GM19455 (cell line): ENCODE measurements at regions not wholly inside any gene's neighbourhood (a gene's known extent, or its start where the extent isn't known, plus 50 kb on each side); places are given as distances from the start of the nearest gene placed in this dataset.
"Not testable (repeated sequence)": the region's sequence is repeated elsewhere in the genome, so short reads cannot be mapped to it uniquely, and the experiment has no call there.

Source experiments
- ATAC-seq: cut with Tn5 transposase; IDR thresholded peaks from one replicate; pipeline ENCODE4 v1.9.1; 2021; ENCODE audit not compliant: unreplicated experiment

DNA sequence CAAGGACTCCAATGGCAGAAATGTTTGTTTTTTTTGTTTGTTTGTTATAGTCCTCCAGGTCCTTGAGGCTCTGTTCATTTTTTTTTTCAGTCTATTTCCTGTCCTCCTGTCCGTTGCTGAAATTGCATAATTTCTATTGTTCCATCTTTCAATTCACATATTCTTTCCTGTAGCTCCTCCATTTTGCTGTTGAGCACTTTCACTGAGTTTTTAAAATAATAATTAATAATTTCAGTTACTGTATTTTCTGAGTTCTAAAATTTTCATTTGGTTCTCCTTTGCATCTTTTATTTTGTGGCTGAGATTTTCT lies 202.3 kb upstream of the AGR3 start:
- ATAC-seq, result no peak

DNA sequence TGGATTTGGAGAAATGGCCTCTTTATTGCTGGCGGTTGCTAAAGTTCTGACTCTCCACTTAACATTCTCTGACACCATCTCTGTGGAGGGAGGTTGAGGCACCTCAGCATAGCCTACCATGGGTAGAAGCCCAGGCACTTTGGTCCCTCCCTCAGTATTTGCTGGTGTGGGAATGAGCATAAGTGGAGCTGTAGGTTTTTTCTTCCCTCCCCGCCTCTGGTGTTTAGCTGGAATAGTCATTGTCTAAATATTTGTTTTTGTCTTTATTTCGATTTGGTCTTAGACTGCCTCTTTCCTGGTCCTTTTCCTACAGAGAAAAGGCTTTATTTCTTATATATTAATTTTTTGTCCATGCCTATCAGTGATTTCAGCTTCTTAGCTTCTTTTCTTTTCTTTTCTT lies 203.4 kb upstream of the AGR3 start:
- no peak for ATAC-seq

DNA sequence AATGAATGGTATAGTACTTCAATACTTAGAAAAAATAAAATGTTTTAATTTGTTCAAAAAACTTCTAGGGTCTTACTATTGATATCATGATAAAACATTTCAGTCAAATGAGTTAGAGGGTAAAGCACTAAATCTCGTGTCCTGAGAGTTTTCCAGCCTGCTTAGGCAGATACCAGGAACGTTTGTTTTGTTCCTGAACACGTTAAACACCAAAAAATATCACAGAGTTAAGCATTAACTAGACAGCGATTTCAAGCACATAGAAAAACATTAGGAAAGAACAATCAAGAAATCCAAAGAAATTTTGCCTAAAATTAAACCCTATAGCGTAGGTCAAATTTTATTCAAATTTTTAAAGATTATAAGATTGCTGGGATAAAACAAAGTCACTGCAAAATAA lies 204.6 kb upstream of the AGR3 start:
- no peak for ATAC-seq

DNA sequence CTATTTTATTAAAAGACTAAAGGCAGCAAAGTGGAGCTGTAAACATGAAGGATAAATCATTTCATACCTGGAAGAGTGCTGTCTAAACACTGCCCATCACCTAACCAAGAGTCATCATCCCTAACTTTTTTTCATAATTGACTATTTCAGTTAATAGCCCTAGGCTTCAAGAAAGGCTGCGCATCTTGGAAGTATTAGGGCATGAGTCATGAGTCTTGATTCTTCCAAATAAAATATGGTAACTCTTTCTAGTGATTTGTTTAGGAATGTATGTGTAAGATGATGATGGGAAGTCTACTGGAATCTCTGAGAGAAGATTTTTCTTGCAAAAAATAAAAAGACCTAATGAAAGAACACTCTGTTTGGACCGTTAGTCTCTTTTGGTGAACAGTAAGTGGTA lies 207.7 kb upstream of the AHR start:
- ATAC-seq, result no peak

DNA sequence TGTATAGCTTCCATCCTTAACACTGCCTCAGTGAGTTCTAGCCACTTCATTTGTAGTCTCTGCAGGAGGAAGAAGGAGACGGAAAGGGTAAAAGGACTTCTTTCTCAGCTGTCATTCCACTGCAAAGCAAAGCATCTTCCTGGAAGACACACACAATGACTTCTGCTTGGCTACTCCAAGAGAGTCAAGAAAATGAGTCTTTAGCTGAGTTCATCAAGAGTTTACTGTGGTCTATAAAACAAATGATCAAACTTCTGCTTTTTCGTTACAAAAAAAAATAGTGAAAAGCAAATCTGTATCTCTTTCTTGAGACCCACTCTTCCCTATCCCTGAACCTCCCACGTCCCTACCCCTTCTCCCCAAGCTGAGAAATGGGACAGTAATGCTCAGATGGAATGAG lies 205.0 kb upstream of the AHR start:
- ATAC-seq, result no peak

DNA sequence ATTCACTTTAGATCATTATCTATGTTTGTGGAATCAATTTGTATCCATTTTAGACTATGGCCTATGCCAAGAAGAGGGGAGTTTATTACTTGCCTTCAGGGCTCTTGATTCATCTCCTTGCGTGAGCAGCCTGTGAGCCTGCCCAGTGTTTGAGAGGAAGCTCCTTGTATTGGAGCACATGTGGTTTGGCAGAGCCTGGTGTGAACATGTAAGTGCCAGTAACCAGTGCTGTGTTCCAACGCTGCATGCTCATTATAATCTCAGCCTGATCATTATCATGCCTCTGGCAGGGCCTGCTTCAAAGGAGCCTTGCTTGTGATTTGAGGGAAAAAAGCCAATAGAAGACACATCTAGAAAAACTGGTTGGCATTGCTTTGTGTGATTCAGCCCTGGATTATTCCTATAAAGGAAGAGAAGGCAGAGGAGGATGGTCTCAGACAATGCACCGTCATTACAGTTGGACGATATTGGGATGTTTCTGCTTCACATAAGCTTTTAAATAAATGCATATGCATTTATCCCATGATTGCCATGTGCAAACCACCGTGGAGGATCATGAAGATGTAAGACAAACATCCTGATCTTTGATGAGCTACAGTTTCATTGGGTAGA lies 203.4 kb upstream of the AHR start:
- ATAC-seq, result no peak

DNA sequence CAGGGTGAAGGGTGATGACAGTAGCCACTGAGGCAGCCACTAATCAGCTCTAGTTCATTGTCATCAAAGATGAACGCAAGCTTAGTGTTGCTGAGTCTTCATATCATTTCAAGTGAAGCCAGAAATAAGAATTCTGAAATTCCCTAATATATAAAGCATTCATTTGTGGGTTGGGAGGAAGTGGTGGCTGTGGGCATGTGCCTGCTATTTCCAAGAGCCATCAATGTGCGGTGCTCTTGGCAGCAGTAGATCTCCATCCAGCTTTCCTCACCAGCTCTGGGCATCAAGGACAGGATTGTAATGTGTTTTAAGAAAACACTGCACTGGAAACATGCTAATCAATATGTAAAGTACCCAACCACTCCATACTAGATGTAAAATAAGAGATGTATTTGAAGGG lies 202.5 kb upstream of the AHR start:
- no peak for ATAC-seq

DNA sequence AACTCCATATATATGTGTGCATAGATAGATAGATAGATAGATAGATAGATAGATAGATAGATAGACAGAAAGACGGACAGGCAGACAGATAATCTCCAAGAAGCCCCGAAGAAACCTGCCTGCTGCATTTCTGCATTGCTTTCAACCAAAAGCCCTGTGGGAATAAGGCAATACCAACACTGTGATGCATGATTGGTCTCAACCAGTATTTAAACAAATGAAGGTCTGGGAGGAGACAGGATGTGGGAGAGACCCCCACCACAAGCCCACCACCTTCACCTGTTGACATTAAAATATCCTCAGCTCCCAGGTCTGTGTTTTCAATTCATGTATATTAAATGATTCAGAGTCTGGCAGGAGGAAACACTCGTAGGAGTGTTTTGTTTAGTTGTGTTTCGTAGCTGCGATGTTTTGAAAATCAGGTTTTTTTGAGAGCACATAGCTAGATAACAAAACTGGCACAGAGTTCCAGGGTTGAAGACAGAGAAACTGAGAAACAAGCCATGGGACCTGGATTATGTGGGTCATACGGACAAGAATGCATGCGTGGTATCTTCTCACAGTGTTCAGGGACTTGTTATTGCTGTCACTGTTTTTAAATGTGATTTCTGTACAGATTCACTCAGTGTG lies 200.7 kb upstream of the AHR start:
- no peak for ATAC-seq

DNA sequence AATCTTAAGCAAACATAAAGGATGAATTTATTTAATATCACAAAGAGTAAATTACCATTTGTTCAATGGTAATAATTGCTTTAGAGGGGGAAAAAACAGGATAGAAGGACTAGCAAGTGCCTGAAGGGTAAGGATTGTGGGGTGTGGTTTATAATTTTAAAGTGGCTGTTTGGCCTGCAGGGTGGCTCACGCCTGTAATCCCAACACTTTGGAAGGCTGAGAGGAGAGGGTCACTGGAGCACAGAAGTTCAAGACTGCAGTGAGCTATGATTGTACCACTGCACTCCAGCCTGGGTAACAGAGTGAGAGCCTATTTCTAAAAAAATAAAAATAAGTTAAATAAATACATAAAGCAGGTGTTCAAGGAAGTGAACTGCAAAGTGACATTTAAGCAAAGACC lies 199.9 kb upstream of the AHR start:
- ATAC-seq, result no peak

DNA sequence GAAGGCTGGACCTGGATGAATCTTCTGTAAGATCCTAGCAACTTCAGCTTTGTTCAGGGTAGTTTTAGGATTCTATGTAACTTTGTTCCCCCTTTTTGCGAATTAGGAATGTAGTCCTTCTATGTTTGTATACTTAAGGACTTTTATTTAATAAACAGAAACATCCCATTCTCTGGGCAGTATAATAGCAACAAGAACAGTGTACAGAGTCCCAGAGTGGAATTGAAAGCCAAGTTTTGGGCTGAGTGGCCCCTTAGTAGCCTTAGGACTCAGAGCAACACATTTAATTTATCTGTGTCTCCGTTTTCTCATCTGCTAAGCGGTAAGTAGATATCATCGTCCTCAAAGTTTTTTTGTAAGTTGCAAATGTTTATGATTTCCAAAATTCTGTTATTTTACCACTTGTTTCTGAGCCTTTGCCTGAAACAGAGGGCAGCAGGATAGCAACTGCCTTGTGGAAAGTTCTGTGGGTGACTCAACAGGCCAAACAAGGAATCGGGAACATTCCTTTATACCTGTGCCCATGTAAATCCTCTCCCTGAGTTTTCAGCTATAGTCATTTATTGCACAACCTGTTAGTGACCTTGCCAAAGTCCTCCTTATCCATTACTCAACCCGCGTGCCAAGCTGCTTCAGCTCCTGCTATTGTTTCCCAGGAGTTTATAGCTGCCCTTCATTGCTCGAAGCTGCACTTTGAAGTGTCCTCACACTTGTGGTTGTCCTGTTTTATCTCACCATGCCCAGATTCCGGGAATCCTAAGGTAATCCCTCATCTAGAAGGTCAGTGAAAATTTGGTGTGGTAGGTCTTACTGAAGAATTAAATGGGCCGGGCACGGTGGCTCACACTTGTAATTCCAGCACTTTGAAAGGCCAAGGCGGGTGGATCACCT lies 199.1 kb upstream of the AHR start:
- no peak for ATAC-seq

DNA sequence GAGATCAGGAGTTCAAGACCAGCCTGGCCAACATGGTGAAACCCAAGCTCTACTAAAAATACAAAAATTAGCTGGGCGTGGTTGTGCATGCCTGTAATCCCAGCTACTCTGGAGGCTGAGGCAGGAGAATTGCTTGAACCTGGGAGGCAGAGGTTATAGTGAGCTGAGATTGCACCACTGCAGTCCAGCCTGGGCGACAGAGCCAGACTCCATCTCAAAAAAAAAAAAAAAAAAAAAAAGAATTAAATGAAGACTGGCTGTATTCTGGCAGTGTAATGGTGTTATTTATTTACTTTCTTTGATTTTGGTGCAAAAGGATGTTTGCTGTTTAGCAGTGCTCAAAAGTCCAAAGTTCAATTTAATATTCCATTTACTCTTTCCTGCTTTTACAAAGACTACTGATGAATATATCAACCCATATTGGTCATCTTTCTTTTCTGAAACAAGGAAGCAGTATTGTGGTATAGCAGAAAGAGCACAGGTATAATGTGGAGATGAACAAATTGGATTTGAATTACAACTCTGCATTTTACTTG lies 198.4 kb upstream of the AHR start:
- ATAC-seq, result not testable (repeated sequence)

DNA sequence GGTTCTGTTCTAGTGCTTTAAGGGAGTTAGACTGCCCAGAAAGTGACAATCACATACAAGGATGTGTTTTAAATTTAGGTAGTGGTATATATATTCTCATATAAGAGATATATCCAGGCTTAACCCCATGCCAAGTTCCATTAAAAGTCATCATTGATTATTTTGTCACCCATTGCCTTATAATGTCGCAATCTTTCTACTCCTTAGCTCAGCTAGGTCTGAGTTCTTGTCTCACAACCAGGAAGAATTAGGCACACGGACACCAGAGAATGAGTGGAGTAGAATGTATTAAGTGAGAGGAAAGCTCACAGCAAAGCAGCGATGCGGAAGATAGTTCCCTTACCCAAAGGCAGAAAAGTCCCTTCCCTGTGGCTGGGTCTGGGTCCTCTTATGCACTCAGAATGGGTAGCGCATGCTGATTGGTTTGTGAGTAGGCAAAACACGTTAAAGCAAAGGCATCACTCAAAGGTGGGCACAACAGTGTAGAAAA lies 197.2 kb upstream of the AHR start:
- no peak for ATAC-seq

DNA sequence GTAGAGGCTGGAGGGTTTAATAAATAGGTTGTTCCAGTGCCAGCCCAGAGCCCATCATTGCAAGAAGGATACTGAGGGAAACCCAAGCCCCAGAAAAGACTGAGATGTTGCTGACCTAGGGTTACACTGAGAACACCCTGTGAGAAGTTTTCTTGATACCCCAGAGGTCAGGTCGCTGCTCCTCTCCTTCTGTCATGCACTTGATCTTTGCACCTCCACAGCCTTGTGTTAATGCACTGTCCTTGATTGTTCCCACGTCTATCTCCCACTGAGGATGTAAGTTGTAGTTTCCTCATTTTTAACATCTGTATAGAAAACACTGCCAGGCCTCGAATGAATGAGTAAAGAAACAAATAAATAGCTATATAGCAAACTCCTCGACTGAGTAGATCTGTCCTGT lies 195.3 kb upstream of the AHR start:
- no peak for ATAC-seq

DNA sequence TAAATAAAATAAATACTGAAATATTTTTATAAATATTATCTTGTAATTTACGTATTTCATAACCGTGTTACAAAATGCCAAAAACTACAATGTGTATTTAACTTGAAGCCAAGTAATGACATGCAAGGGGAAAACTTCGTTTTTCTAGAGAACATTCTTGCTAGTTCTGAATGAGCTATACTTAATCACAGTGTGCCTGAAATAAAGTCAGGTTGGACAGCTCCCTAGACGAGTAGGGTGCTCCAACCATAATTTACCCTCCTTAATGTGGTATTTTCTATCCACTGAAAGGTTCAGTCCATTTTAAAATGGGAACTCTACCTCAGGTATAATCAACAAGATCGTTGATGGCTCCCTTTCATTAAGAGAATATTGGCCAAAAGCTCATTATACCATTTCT lies 194.5 kb upstream of the AHR start:
- no peak for ATAC-seq

DNA sequence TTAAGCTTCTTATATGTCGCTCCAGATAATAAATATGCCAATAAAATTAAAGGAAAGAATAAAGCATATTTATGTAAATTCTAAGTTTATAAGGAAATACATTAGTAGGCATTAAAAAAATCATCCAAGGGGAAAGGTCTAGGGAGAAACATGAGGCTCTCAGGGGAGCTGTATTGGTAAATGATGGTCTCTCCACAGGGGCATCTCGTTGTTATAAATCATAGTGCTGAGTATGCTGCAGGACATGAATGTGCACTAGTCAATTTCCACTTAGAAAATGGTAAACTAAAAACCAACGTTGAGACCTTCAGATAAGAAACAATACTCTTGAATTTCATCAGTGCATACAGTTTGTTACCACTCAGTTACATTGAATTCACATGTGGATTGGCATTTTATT lies 194.0 kb upstream of the AHR start:
- no peak for ATAC-seq

DNA sequence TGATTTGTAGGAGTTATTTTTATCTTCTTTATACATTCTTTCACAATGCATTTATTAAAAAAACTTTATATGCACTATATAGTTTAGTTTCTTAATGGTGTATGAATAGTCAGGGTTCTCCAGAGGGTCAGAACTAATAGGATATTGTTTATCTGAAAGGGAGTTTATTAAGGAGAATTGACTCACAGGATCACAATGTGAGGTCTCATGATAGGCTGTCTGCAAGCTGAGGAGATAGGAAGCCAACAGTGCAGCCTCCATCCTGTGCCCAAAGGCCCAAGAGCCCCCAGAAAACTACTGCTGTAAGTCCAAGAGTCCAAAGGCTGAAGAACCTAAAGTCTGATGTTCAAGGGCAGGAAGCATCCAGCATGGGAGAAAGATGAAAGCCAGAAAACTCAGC lies 192.8 kb upstream of the AHR start:
- ATAC-seq, result no peak

DNA sequence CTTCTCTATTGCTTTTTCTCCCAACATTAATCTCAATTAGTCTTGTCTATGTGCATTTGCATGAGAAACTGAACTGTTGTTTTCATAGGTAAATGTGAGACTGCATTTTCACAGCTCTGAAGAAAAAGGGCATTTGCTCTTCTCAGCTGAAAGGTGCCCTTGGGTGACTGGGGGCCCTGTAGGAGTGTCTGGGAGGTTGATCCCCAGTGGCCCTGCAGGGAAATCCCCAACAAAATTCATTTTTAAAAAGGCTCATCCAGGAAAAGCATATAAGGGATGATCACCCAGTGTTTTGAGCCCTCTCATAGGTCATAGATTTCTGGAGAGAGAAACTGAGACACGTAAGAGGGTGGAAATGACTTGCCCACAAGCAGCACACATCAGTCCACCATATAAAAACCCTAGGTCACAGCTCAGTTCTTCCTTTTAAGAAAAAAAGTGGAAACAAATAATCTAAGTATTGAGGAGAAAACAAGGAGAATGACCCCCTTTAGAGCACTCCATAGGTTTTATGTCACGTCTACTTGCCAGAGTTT lies 190.3 kb upstream of the AHR start:
- ATAC-seq, result no peak

DNA sequence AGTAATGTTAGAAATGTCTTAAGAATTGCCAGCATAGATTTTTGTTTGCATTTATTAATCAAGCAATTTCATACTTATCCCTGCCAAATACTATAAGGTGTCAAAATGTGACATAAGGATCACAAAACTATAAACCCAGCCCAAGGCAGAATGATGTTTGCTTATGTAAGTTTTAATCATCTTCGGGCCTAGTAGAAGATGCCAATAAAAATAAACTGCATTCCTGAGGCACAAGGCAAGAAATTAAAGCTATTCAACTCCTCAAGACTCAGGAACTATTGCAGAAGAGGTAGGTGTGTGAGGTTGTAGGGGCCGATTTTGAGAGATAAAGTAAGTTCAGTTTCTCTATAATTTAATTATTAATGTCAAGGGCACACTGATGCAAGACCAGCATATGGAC lies 189.4 kb upstream of the AHR start:
- ATAC-seq, result no peak

DNA sequence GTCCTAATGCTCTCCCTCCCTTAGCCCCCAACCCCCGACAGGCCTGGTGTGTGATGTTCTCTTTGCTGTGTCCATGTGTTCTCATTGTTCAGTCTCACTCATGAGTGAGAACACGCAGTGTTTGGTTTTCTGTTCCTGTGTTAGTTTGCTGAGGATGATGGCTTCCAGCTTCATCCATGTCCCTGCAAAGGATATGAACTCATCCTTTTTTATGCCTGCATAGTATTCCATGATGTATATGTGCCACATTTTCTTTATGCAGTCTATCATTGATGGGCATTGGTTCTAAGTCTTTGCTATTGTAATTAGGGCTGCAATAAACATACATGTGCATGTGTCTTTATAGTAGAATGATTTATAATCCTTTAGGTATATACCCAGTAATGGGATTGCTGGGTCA lies 184.7 kb upstream of the AHR start:
- not testable (repeated sequence) for ATAC-seq

DNA sequence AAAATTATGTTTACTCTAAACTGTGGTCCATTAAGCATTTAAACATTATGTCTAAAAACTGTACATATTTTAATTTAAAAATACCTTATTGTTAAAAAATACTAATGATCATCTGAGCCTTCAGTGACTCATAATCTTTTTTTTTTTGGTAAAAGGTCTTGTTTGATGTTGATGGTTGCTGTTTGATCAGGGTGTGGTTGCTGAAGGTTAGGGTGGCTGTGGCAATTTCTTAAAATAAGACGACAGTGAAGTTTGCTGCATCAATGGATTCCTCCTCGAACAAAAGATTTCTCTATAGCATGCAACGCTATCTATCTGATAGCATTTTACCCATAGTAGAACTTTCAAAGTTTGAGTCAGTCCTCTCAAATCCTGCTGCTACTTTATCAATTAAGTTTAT lies 180.0 kb upstream of the AHR start:
- ATAC-seq, result no peak

DNA sequence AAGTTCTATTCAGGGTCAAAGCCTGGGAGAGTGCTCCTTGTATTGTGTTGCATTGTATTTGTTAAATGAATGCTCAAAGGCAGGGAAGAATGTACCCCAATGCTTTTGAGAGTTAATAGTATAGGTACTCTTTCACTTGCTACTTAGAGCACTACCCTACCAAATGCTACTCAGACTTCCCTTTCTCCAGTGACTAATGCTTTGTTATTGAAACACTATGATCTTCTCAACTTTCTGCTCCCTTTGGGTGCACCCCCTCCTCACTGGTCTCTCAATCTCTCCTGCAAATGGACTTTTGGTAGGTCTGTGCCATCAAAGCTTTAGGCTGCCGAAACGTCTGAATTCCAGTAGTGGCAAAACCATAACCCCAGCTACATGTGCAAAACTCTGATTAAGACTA lies 177.7 kb upstream of the AHR start:
- ATAC-seq, result no peak

DNA sequence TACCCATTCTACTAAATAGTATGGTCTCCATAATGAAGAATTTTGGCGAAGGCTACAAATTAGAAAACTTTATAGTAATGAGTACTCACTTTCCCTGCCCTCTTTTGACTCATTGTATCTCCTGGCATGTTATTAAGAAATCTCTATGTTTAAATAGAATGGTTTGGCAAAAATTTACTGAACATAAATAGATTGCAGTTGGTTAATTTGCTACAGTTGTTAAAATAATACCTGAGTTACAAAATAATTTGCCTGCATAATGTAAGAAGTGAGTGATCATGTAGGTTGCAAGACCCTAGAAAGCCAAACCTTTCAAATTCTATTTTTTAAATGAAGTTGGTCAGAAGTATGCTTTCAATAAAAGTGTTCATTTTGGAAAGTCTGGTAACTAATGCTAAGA lies 176.8 kb upstream of the AHR start:
- no peak for ATAC-seq
